Ishikawa (cell line): ENCODE measurements at regions not wholly inside any gene's neighbourhood (a gene's known extent, or its start where the extent isn't known, plus 50 kb on each side); places are given as distances from the start of the nearest gene placed in this dataset.

Experiments
- REST ChIP-seq: IDR thresholded peaks from 2 replicates; pipeline ENCODE4 v1.6.1; 2012; ENCODE audit warnings: low read depth, mild to moderate bottlenecking
- TAF1 ChIP-seq: IDR thresholded peaks from 2 replicates; pipeline ENCODE4 v1.6.1; 2012; ENCODE audit warnings: low read depth, mild to moderate bottlenecking

GRCh38 chr14:58744801-58745394, 107.1 kb downstream of the DACT1 start:
- TF ChIP-seq TAF1 (no peak), REST (no peak)
